Naive thymus-derived CD8-positive, alpha-beta T cell (primary cell): ENCODE measurements at regions not wholly inside any gene's neighbourhood (a gene's known extent, or its start where the extent isn't known, plus 50 kb on each side); places are given as distances from the start of the nearest gene placed in this dataset.
A peak's percentile ranks its signal among the peaks of the same experiment; 100 is the strongest.

Experiments used
- ATAC-seq, 2 donors: fragments of 150-1000 bp; cut with Tn5 transposase in 1 of 2; sonication (Bioruptor Pico), chemical (Tn5 transposase) in 1 of 2; 1 replicate in 1 of 2; 2 replicates in 1 of 2; pipeline ENCODE4 v1.10.0; 2021; ENCODE audit warnings: mild to moderate bottlenecking in 2 of 2, moderate library complexity in 2 of 2
- POLR2A ChIA-PET: fragments of 350-600 bp; sonication (Branson Sonifier 250); formaldehyde crosslinking; loops from one replicate; lab custom pipeline; 2021; ENCODE audit warnings: antibody characterized with exemption; lab: Charles Lee
- DNase-seq, 10 donors: peaks; one replicate each; pipeline versions ENCODE4 v3.0.0 to v3.0.0-alpha.2; 2020 to 2022
- H3K27ac Mint-ChIP-seq, 10 donors: one replicate each; pipeline ENCODE4 v1.8.0; 2020 to 2022; ENCODE audit warnings: mild to moderate bottlenecking in 10 of 10, mixed read lengths in 10 of 10, moderate library complexity in 4 of 10, inconsistent platforms in 1 of 10
- H3K27me3 Mint-ChIP-seq, 5 donors: one replicate each; pipeline ENCODE4 v1.8.0; 2021 to 2022; ENCODE audit warnings: mixed read lengths in 5 of 5
- H3K36me3 Mint-ChIP-seq, 3 donors: one replicate each; pipeline ENCODE4 v1.8.0; 2020 to 2022; ENCODE audit warnings: mixed read lengths in 3 of 3, mild to moderate bottlenecking in 2 of 3, inconsistent platforms in 1 of 3
- H3K4me1 Mint-ChIP-seq, 4 donors: one replicate each; pipeline ENCODE4 v1.8.0; 2021 to 2022; ENCODE audit warnings: mixed read lengths in 4 of 4
- H3K4me3 Mint-ChIP-seq, 10 donors: one replicate each; pipeline ENCODE4 v1.8.0; 2020 to 2022; ENCODE audit warnings: mild to moderate bottlenecking in 10 of 10, mixed read lengths in 10 of 10, moderate library complexity in 6 of 10, inconsistent platforms in 1 of 10
- H3K9me3 Mint-ChIP-seq, 9 donors: one replicate each; pipeline ENCODE4 v1.8.0; 2020 to 2022; ENCODE audit warnings: mixed read lengths in 9 of 9, mild to moderate bottlenecking in 3 of 9, inconsistent platforms in 1 of 9, moderate library complexity in 1 of 9

GRCh38 chr3:156620901-156621300, 53.5 kb upstream of the TIPARP start:
- peaks cover 0 to 12% (median 6%) of the 10 kb centered on the region in 5 donors for H3K27me3 Mint-ChIP-seq
- H3K27ac Mint-ChIP-seq, result peak overlapping the region in 1 of 10 donors; percentile 30
- H3K9me3 Mint-ChIP-seq, result no peaks in the 10 kb centered on the region
- peaks cover 0 to 1% (median 0%) of the 10 kb centered on the region in 4 donors for H3K4me1 Mint-ChIP-seq
- no peaks in the 10 kb centered on the region for H3K36me3 Mint-ChIP-seq
- POLR2A ChIA-PET, result no interaction called here
- no peak for DNase-seq
- no peak overlapping the region for H3K4me3 Mint-ChIP-seq
- ATAC-seq, result no peak

- peaks cover 0 to 1% (median 0%) of the 10 kb centered on the region in 4 donors for H3K4me1 Mint-ChIP-seq
- POLR2A ChIA-PET, result no interaction called here
- H3K4me3 Mint-ChIP-seq, result no peak overlapping the region
- no peak overlapping the region for H3K27ac Mint-ChIP-seq
- H3K9me3 Mint-ChIP-seq, result no peaks in the 10 kb centered on the region
- no peak for DNase-seq
- H3K27me3 Mint-ChIP-seq, result peaks cover 0 to 12% (median 6%) of the 10 kb centered on the region in 5 donors
- no peaks in the 10 kb centered on the region for H3K36me3 Mint-ChIP-seq
- no peak for ATAC-seq
Observed at GRCh38 chr3:156620260-156620659, 54.1 kb upstream of the TIPARP start.

DNA sequence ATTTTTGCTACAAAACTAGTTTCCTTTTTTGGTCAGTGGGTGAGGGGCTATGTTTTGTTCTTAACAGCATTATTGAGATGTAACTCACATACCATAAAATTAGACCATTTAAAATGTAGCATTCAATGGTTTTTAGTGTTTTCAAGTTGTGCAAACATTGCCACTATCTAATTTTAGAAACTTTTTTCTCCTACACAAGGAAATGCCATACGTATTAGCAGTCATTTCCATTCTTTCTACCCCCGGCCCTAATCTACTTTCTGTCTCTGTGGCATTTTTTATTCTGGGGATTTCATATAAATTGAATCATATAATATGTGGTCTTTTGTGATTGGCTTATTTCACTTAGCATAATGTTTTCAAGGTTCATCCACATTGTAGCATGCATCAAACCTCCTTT, 55.0 kb upstream of the TIPARP start:
- H3K4me3 Mint-ChIP-seq, result no peak overlapping the region
- peaks cover 0 to 12% (median 6%) of the 10 kb centered on the region in 5 donors for H3K27me3 Mint-ChIP-seq
- H3K27ac Mint-ChIP-seq, result no peak overlapping the region
- ATAC-seq, result no peak
- POLR2A ChIA-PET, result no interaction called here
- no peaks in the 10 kb centered on the region for H3K36me3 Mint-ChIP-seq
- DNase-seq, result no peak
- H3K4me1 Mint-ChIP-seq, result no peaks in the 10 kb centered on the region
- no peaks in the 10 kb centered on the region for H3K9me3 Mint-ChIP-seq

GRCh38 chr3:156617781-156618180, 56.6 kb upstream of the TIPARP start:
- H3K27ac Mint-ChIP-seq, result peak overlapping the region in 1 of 10 donors; percentile 3
- H3K27me3 Mint-ChIP-seq, result peaks cover 0 to 12% (median 6%) of the 10 kb centered on the region in 5 donors
- ATAC-seq (no peak), DNase-seq (no peak)
- POLR2A ChIA-PET, result no interaction called here
- H3K9me3 Mint-ChIP-seq, result no peaks in the 10 kb centered on the region
- no peaks in the 10 kb centered on the region for H3K36me3 Mint-ChIP-seq
- no peak overlapping the region for H3K4me3 Mint-ChIP-seq
- H3K4me1 Mint-ChIP-seq, result no peaks in the 10 kb centered on the region

DNA sequence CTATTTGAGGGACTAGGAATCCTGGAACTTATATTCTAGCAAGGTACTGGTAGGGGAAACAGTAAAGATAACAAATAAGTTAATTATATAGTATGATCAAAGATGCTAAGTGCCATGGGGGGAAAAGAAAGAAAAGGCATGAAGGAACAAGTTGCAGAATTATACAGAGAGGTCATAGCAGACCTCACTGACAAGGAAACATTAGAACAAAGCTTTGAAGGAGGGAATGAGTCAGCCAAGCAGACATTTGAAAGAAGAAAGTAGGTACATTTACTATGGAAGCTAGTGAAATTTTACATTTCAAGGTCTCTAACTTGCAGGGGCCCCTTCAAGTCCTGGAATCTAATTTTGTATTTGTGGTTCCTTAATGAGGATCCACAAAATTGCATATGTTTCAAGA, 57.2 kb upstream of the TIPARP start:
- no peaks in the 10 kb centered on the region for H3K36me3 Mint-ChIP-seq
- POLR2A ChIA-PET, result no interaction called here

DNA sequence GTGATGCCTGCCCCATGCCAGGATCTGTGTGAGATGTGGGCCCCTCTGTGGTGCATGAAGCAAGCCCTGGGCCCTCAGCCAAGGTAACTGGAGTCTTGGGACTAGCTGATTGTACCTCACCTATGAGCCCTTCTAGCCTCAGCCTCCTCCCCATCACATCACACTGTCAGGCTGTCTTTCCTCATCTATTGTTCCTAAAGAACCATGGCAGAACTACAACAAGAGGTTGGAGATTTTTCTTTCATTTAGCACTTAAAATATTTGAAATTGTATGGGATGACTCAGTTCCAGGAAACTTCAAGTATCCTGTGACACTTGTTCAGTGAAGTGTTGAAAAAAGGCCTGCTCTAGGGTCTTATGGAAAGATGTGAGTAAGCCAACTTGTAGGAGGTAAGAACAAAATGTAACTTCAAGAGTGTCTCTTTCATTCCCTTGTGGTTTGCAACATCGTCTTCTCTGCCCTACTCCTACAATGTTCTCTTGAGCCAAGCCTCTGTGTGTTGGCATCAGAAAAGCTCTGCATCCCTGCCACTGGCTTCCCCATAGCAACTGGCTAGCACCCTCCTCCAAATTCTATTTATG, 58.7 kb upstream of the TIPARP start:
- POLR2A ChIA-PET, result no interaction called here
- Mint-ChIP-seq H3K4me1 (no peaks in the 10 kb centered on the region), H3K36me3 (no peaks in the 10 kb centered on the region), H3K9me3 (no peaks in the 10 kb centered on the region), H3K27me3 (peaks cover 0 to 6% (median 2%) of the 10 kb centered on the region in 5 donors), H3K27ac (no peak overlapping the region), H3K4me3 (no peak overlapping the region)
- DNase-seq (no peak), ATAC-seq (no peak)

More for the DNA sequence above, 57.2 kb upstream of the TIPARP start:
- Mint-ChIP-seq H3K27ac (no peak overlapping the region), H3K4me3 (no peak overlapping the region), H3K27me3 (peaks cover 0 to 12% (median 6%) of the 10 kb centered on the region in 5 donors), H3K4me1 (no peaks in the 10 kb centered on the region), H3K9me3 (no peaks in the 10 kb centered on the region)
- ATAC-seq, result no peak
- no peak for DNase-seq

DNA sequence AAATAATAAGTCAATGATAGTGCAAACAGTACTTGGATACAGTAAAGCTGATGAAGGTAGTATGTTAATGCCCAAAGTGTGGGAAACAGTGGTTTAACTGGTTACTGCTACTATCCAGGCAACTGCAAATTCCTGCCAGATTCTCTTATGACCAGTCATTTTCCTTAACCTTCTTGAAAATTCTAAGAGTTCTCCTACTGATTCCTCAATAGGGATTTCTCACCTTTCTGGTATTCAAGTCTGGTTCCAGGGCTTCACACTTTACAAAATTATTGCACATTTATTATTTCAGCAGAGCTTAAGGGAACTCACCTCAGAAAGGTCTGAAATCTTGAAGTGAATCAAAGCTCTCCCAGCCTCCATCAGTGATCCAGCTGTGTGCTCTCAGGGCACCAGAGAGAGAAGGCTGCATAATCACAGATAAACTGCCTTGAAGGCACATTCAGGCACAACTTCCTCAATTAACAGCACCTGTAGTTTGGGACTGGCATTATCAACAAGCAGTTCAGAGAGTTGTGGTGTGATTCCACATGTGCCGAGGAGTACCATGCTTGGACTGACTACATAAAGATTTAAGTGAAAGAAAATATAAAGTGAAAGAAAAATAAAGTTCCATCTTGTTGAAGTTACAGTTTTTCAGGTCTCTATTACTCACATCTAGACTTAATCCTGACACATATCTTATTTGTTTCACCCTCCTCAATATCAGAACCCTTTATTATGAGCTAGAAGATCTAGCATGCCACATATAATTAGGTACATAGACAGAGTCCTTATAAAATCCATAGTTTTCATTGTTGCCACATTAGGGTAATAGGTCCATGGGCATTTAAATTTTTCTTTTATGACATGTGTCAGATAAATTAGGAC, 59.5 kb upstream of the TIPARP start:
- H3K36me3 Mint-ChIP-seq, result no peaks in the 10 kb centered on the region
- no peak for ATAC-seq
- DNase-seq, result no peak
- no peaks in the 10 kb centered on the region for H3K27me3 Mint-ChIP-seq
- no peak overlapping the region for H3K4me3 Mint-ChIP-seq
- POLR2A ChIA-PET, result no interaction called here
- no peak overlapping the region for H3K27ac Mint-ChIP-seq
- H3K9me3 Mint-ChIP-seq, result peaks cover 0 to 2% (median 0%) of the 10 kb centered on the region in 9 donors
- H3K4me1 Mint-ChIP-seq, result peaks cover 0 to 2% (median 0%) of the 10 kb centered on the region in 4 donors

GRCh38 chr3:156612903-156613302, 58.0 kb upstream of the SSR3 start:
- ATAC-seq (no peak), DNase-seq (no peak)
- Mint-ChIP-seq H3K27me3 (peaks cover under 1 to 8% (median 3%) of the 10 kb centered on the region in 5 donors), H3K4me3 (no peak overlapping the region), H3K4me1 (peaks cover 0 to 2% (median 0%) of the 10 kb centered on the region in 4 donors), H3K9me3 (peaks cover 0 to 2% (median 0%) of the 10 kb centered on the region in 9 donors), H3K27ac (no peak overlapping the region), H3K36me3 (no peaks in the 10 kb centered on the region)
- POLR2A ChIA-PET, result no interaction called here

DNA sequence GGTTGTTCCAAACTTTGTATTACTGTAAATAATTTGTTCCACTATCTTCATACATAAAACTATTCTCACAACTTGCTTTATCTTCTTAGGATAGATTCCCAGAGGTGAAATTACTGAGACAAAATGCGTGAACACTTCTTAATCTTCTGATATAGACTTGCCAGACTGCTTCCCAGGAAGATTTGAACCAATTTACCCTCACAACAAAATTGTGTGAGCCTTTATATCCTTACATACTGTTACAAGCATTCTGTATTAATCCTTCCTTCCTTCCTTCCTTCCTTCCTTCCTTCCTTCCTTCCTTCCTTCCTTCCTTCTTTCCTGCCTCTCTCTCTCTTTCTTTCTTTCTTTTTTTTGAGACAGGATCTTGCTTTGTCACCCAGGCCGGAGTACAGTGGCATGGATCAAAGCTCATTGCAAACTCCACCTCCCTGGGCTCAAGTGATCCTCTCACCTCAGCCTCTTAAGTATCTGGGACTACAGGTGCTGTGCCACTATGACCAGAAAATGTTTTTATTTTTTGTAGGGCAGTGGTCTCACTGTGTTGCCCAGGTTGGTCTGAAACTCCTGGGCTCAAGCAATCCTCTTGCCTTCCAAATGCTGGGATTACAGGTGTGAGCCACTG, 57.1 kb upstream of the SSR3 start:
- no peak overlapping the region for H3K4me3 Mint-ChIP-seq
- H3K9me3 Mint-ChIP-seq, result peaks cover 0 to 2% (median 0%) of the 10 kb centered on the region in 9 donors
- ATAC-seq (no peak), DNase-seq (no peak)
- H3K27ac Mint-ChIP-seq, result no peak overlapping the region
- POLR2A ChIA-PET, result no interaction called here
- H3K27me3 Mint-ChIP-seq, result peaks cover 2 to 17% (median 10%) of the 10 kb centered on the region in 5 donors
- no peaks in the 10 kb centered on the region for H3K36me3 Mint-ChIP-seq
- H3K4me1 Mint-ChIP-seq, result peaks cover 0 to 2% (median under 1%) of the 10 kb centered on the region in 4 donors

GRCh38 chr3:156610154-156610553, 55.2 kb upstream of the SSR3 start:
- H3K4me1 Mint-ChIP-seq, result peaks cover 2 to 12% (median 9%) of the 10 kb centered on the region in 4 donors
- no peaks in the 10 kb centered on the region for H3K36me3 Mint-ChIP-seq
- H3K4me3 Mint-ChIP-seq, result no peak overlapping the region
- H3K27ac Mint-ChIP-seq, result no peak overlapping the region
- POLR2A ChIA-PET, result no interaction called here
- no peak for DNase-seq
- H3K27me3 Mint-ChIP-seq, result peaks cover 7 to 36% (median 17%) of the 10 kb centered on the region in 5 donors
- no peak for ATAC-seq
- H3K9me3 Mint-ChIP-seq, result peaks cover 0 to 2% (median 0%) of the 10 kb centered on the region in 9 donors

DNA sequence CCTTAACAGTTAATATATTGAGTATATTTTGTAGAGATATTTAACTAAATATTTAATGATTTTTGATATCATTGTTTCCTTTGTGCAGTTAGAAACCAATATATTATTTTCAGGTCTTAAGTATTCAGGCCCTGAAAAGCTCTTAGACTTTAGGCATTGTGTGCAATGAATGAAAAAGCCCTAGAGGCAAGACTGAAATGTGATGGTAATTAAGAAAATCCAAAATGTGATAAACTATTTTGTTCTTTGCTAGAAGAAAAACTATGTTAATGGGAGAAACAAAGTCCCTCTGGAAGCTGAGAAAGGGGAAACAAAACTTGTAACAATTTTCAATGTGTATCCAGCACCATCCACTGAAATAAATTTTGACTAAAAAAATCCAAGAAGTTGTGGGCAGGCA, 54.6 kb upstream of the SSR3 start:
- Mint-ChIP-seq H3K27me3 (peaks cover 8 to 42% (median 19%) of the 10 kb centered on the region in 5 donors), H3K27ac (no peak overlapping the region), H3K4me3 (no peak overlapping the region), H3K9me3 (peaks cover 0 to 2% (median 0%) of the 10 kb centered on the region in 9 donors), H3K36me3 (no peaks in the 10 kb centered on the region), H3K4me1 (peaks cover 2 to 12% (median 9%) of the 10 kb centered on the region in 4 donors)
- POLR2A ChIA-PET, result no interaction called here
- no peak for ATAC-seq
- DNase-seq, result no peak

DNA sequence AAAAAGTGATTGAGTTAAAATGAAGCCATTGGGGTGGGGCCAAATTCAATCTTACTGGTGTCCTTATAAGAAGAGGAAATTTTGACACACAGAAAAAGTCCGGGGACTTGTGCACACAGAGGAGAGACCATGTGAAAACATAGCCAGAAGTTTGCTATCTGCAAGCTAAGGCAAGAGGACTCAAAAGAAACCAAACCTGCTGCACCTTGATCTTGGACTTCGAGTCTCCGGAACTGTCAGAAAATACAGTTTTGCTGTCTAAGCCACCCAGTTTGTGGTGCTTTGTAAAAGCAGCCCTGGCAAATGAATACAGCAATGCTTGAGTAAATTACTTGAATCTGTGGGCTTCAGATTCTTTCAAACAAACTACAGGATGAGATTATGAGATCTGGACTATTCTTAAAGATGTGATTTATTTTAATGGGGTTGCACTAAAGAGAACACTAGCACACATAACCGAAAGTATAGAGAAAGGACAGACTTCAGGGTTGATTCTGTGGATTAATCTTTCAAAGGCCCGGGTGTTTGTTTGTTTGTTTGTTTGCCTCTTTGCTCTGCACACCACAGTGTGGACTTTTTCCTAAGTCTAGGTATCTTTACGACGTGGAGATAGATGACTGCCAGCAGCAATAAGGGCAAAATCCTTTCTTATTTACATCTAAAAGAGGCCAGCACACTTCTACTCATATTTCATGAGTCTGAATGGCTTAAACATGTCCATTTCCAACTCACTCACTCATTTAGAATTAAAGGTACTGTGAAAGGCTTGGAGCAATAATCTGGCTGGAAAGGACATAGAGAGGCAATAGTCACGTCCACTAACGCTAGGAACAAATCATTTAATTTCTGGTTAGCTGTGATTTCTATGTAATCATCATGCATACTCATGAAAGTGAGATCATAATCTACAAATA, 53.9 kb upstream of the SSR3 start:
- no peak for DNase-seq
- no peak overlapping the region for H3K27ac Mint-ChIP-seq
- peaks cover 0 to 2% (median 0%) of the 10 kb centered on the region in 9 donors for H3K9me3 Mint-ChIP-seq
- POLR2A ChIA-PET, result no interaction called here
- peaks cover 2 to 12% (median 9%) of the 10 kb centered on the region in 4 donors for H3K4me1 Mint-ChIP-seq
- H3K27me3 Mint-ChIP-seq, result peaks cover 8 to 43% (median 21%) of the 10 kb centered on the region in 5 donors
- H3K36me3 Mint-ChIP-seq, result no peaks in the 10 kb centered on the region
- H3K4me3 Mint-ChIP-seq, result no peak overlapping the region
- no peak for ATAC-seq
